GM23338 (cell line): ENCODE measurements at regions not wholly inside any gene's neighbourhood (a gene's known extent, or its start where the extent isn't known, plus 50 kb on each side); places are given as distances from the start of the nearest gene placed in this dataset.

Experiments
- ATAC-seq: fragments of 200-7000 bp; cut with Tn5 transposase; 3 replicates; pipeline ENCODE4 v1.9.1; 2020
- DNase-seq: peaks from one replicate; pipeline ENCODE4 v3.0.0-alpha.2; 2015; ENCODE audit warnings: low spot score
- H2AFZ ChIP-seq: fragments of 200-600 bp; sonication (generic); 2 replicates; pipeline ENCODE4 v1.8.0; 2016; ENCODE audit warnings: antibody characterized with exemption, mild to moderate bottlenecking, moderate library complexity
- H3F3A ChIP-seq: fragments of 200-600 bp; sonication (generic); replicated peaks from 2 replicates; pipeline ENCODE4 v1.8.0; 2017; ENCODE audit warnings: antibody characterized with exemption, mixed run types, low read depth
- H3K27ac ChIP-seq: fragments of 200-600 bp; sonication (generic); 2 replicates; pipeline ENCODE4 v1.6.1; 2016; ENCODE audit warnings: low read depth
- H3K27me3 ChIP-seq: fragments of 200-600 bp; sonication (generic); 2 replicates; pipeline ENCODE4 v1.8.0; 2016; ENCODE audit warnings: mild to moderate bottlenecking, mixed run types, moderate library complexity; ENCODE audit not compliant: insufficient read depth
- H3K36me3 ChIP-seq: fragments of 200-600 bp; sonication (generic); 2 replicates; pipeline ENCODE4 v1.8.0; 2016; ENCODE audit warnings: mild to moderate bottlenecking; ENCODE audit not compliant: insufficient read depth
- H3K4me1 ChIP-seq: fragments of 200-600 bp; sonication (generic); 2 replicates; pipeline ENCODE4 v1.8.0; 2016; ENCODE audit warnings: mild to moderate bottlenecking, moderate library complexity; ENCODE audit not compliant: insufficient read depth
- H3K4me2 ChIP-seq: fragments of 200-600 bp; sonication (generic); 2 replicates; pipeline ENCODE4 v1.7.1; 2017; ENCODE audit warnings: mixed run types
- H3K4me3 ChIP-seq: fragments of 200-600 bp; sonication (generic); 2 replicates; pipeline ENCODE4 v1.6.1; 2016; ENCODE audit warnings: mixed run types
- H3K79me2 ChIP-seq: fragments of 200-600 bp; sonication (generic); replicated peaks from 2 replicates; pipeline ENCODE4 v1.8.0; 2017; ENCODE audit warnings: mild to moderate bottlenecking; ENCODE audit not compliant: insufficient read depth
- H3K9me2 ChIP-seq: fragments of 200-600 bp; sonication (generic); 2 replicates; pipeline ENCODE4 v1.8.0; 2017; ENCODE audit not compliant: insufficient read depth
- H4K20me1 ChIP-seq: fragments of 200-600 bp; sonication (generic); replicated peaks from 2 replicates; pipeline ENCODE4 v1.8.0; 2017; ENCODE audit warnings: mild to moderate bottlenecking; ENCODE audit not compliant: insufficient read depth
- H3K27ac Mint-ChIP-seq: 2 replicates; pipeline ENCODE4 v1.8.0; 2020; ENCODE audit warnings: inconsistent platforms, mild to moderate bottlenecking, moderate library complexity, mixed read lengths
- H3K27me3 Mint-ChIP-seq: 3 replicates; pipeline ENCODE4 v1.8.0; 2022; ENCODE audit warnings: low read depth, mild to moderate bottlenecking, moderate library complexity, mixed read lengths, inconsistent platforms; ENCODE audit not compliant: insufficient read depth, poor library complexity
- H3K36me3 Mint-ChIP-seq: 3 replicates; pipeline ENCODE4 v1.8.0; 2021; ENCODE audit warnings: low read depth, mild to moderate bottlenecking, inconsistent platforms, moderate library complexity, mixed read lengths
- H3K4me1 Mint-ChIP-seq: 3 replicates; pipeline ENCODE4 v1.8.0; 2020; ENCODE audit warnings: mild to moderate bottlenecking, inconsistent platforms, mixed read lengths
- H3K4me3 Mint-ChIP-seq: 3 replicates; pipeline ENCODE4 v1.8.0; 2021; ENCODE audit warnings: moderate library complexity, mild to moderate bottlenecking, inconsistent platforms, mixed read lengths
- H3K9me3 Mint-ChIP-seq: 3 replicates; pipeline ENCODE4 v1.8.0; 2020; ENCODE audit warnings: moderate library complexity, mild to moderate bottlenecking, inconsistent platforms, mixed read lengths
- CREB1 ChIP-seq: fragments of 250-450 bp; sonication (Bioruptor Pico); IDR thresholded peaks from 2 replicates; pipeline ENCODE4 v1.5.0; 2020; ENCODE audit warnings: low read depth, mild to moderate bottlenecking, moderate library complexity
- EZH2 ChIP-seq: fragments of 200-600 bp; sonication (generic); IDR thresholded peaks from one replicate; pipeline ENCODE4 v1.8.0; 2017; ENCODE audit warnings: antibody characterized with exemption, mild to moderate bottlenecking, low read depth; ENCODE audit not compliant: unreplicated experiment
- EZH2phosphoT487 ChIP-seq: fragments of 200-600 bp; sonication (generic); IDR thresholded peaks from one replicate; pipeline ENCODE4 v1.8.1; 2018; ENCODE audit warnings: antibody characterized with exemption; ENCODE audit not compliant: unreplicated experiment
- JUNB ChIP-seq: IDR thresholded peaks from one replicate; pipeline ENCODE4 v1.6.1; 2016; ENCODE audit warnings: antibody characterized with exemption; ENCODE audit not compliant: unreplicated experiment
- NANOG ChIP-seq: IDR thresholded peaks from 2 replicates; pipeline ENCODE4 v1.6.1; 2016; ENCODE audit warnings: antibody characterized with exemption, borderline replicate concordance
- POLR2AphosphoS5 ChIP-seq: IDR thresholded peaks from 2 replicates; pipeline ENCODE4 v1.6.1; 2016; ENCODE audit warnings: antibody characterized with exemption, low read depth
- STAT1 ChIP-seq: IDR thresholded peaks from one replicate; pipeline ENCODE4 v1.6.1; 2016; ENCODE audit warnings: antibody characterized with exemption; ENCODE audit not compliant: unreplicated experiment
- ZNF114 ChIP-seq: fragments of 250-450 bp; sonication (Bioruptor Pico); IDR thresholded peaks from 2 replicates; pipeline ENCODE4 v1.5.0; 2020; ENCODE audit warnings: mild to moderate bottlenecking, moderate library complexity
- ZNF331 ChIP-seq: fragments of 250-450 bp; sonication (Bioruptor Pico); IDR thresholded peaks from 2 replicates; pipeline ENCODE4 v1.5.0; 2020; ENCODE audit warnings: low read depth, mild to moderate bottlenecking, moderate library complexity
- TF ChIP-seq, protein P1 (sequence below), 2 experiments: fragments of 200-600 bp in 1 of 2; sonication (generic) in 1 of 2; conservative IDR thresholded peaks; 2 replicates each; pipeline versions ENCODE4 v1.5.1 to v1.6.1; 2016 to 2017; ENCODE audit warnings: antibody characterized with exemption in 2 of 2, low read depth in 2 of 2, mild to moderate bottlenecking in 2 of 2, moderate library complexity in 1 of 2
- TF ChIP-seq, protein P2 (sequence below): fragments of 250-450 bp; sonication (Bioruptor Pico); IDR thresholded peaks from 2 replicates; pipeline ENCODE4 v1.5.0; 2020; ENCODE audit warnings: mild to moderate bottlenecking, moderate library complexity
- TF ChIP-seq, protein P3 (sequence below): IDR thresholded peaks from one replicate; pipeline ENCODE4 v1.6.1; 2018; ENCODE audit warnings: antibody characterized with exemption; ENCODE audit not compliant: unreplicated experiment
- TF ChIP-seq, protein P4 (sequence below): IDR thresholded peaks from 2 replicates; pipeline ENCODE4 v1.6.1; 2016; ENCODE audit warnings: antibody characterized with exemption

DNA sequence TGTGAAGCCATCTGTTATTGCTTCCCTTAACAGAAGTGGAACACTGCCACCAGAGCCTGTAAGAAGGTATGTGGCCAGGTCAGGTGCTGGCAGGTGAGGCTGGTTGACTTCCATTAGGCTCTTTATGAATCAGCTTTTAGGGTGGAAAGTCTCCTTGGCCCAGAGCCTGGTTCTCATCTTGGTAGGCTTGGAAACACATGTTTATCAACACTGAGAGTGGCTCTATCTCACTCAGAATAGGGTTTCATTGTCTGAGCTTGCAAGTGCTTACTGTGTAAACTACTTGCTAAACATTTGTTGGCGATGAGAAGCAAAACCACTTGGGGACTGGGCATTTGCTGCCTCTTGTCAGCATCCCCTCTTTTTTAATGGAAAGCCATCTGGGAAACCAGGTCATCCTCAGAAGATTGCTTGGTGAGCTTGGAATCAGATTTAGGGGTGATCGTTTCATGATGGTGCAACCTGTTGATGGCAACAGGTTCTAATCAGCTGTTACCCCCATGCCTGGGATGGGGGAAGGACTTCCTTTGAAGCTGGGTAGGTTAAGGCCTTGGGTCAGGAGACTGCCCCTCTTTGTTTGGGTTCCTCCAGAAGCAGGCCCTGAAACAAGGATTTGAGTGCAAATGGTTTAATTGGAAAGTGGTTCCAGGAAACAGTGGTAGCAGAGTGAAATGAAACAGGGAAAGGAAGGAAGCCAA lies 75.0 kb upstream of the AMPD3 start:
- ATAC-seq (no peak), DNase-seq (no peak)
- H3K9me2 ChIP-seq, result no peaks in the 10 kb centered on the region
- no peaks in the 10 kb centered on the region for H3F3A ChIP-seq
- Mint-ChIP-seq H3K9me3 (peaks cover 3% of the 10 kb centered on the region; the same call in 1 of the 3 replicates), H3K27ac (no peak overlapping the region), H3K36me3 (no peaks in the 10 kb centered on the region; the same call in 2 of the 3 replicates), H3K4me1 (no peaks in the 10 kb centered on the region), H3K27me3 (peaks cover 2% of the 10 kb centered on the region), H3K4me3 (no peak overlapping the region)
- H3K4me2 ChIP-seq, result no peak overlapping the region
- no peaks in the 10 kb centered on the region for H3K79me2 ChIP-seq
- H3K4me3 ChIP-seq, result no peak overlapping the region
- no peak overlapping the region for H3K27ac ChIP-seq
- H3K36me3 ChIP-seq, result no peaks in the 10 kb centered on the region
- TF ChIP-seq JUNB (no peak), ZNF331 (CRISPR knock-in tag) (no peak), ZNF114 (CRISPR knock-in tag) (no peak), NANOG (no peak), EZH2phosphoT487 (no peak), EZH2 (no peak), STAT1 (no peak), CREB1 (CRISPR knock-in tag) (no peak), POLR2AphosphoS5 (no peak)
- TF ChIP-seq, protein P1, sequence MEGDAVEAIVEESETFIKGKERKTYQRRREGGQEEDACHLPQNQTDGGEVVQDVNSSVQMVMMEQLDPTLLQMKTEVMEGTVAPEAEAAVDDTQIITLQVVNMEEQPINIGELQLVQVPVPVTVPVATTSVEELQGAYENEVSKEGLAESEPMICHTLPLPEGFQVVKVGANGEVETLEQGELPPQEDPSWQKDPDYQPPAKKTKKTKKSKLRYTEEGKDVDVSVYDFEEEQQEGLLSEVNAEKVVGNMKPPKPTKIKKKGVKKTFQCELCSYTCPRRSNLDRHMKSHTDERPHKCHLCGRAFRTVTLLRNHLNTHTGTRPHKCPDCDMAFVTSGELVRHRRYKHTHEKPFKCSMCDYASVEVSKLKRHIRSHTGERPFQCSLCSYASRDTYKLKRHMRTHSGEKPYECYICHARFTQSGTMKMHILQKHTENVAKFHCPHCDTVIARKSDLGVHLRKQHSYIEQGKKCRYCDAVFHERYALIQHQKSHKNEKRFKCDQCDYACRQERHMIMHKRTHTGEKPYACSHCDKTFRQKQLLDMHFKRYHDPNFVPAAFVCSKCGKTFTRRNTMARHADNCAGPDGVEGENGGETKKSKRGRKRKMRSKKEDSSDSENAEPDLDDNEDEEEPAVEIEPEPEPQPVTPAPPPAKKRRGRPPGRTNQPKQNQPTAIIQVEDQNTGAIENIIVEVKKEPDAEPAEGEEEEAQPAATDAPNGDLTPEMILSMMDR (conservative IDR thresholded peaks at IDR 0.05; ENCODE audit: low read depth in 2 of 2), result no peak
- TF ChIP-seq, protein P2, sequence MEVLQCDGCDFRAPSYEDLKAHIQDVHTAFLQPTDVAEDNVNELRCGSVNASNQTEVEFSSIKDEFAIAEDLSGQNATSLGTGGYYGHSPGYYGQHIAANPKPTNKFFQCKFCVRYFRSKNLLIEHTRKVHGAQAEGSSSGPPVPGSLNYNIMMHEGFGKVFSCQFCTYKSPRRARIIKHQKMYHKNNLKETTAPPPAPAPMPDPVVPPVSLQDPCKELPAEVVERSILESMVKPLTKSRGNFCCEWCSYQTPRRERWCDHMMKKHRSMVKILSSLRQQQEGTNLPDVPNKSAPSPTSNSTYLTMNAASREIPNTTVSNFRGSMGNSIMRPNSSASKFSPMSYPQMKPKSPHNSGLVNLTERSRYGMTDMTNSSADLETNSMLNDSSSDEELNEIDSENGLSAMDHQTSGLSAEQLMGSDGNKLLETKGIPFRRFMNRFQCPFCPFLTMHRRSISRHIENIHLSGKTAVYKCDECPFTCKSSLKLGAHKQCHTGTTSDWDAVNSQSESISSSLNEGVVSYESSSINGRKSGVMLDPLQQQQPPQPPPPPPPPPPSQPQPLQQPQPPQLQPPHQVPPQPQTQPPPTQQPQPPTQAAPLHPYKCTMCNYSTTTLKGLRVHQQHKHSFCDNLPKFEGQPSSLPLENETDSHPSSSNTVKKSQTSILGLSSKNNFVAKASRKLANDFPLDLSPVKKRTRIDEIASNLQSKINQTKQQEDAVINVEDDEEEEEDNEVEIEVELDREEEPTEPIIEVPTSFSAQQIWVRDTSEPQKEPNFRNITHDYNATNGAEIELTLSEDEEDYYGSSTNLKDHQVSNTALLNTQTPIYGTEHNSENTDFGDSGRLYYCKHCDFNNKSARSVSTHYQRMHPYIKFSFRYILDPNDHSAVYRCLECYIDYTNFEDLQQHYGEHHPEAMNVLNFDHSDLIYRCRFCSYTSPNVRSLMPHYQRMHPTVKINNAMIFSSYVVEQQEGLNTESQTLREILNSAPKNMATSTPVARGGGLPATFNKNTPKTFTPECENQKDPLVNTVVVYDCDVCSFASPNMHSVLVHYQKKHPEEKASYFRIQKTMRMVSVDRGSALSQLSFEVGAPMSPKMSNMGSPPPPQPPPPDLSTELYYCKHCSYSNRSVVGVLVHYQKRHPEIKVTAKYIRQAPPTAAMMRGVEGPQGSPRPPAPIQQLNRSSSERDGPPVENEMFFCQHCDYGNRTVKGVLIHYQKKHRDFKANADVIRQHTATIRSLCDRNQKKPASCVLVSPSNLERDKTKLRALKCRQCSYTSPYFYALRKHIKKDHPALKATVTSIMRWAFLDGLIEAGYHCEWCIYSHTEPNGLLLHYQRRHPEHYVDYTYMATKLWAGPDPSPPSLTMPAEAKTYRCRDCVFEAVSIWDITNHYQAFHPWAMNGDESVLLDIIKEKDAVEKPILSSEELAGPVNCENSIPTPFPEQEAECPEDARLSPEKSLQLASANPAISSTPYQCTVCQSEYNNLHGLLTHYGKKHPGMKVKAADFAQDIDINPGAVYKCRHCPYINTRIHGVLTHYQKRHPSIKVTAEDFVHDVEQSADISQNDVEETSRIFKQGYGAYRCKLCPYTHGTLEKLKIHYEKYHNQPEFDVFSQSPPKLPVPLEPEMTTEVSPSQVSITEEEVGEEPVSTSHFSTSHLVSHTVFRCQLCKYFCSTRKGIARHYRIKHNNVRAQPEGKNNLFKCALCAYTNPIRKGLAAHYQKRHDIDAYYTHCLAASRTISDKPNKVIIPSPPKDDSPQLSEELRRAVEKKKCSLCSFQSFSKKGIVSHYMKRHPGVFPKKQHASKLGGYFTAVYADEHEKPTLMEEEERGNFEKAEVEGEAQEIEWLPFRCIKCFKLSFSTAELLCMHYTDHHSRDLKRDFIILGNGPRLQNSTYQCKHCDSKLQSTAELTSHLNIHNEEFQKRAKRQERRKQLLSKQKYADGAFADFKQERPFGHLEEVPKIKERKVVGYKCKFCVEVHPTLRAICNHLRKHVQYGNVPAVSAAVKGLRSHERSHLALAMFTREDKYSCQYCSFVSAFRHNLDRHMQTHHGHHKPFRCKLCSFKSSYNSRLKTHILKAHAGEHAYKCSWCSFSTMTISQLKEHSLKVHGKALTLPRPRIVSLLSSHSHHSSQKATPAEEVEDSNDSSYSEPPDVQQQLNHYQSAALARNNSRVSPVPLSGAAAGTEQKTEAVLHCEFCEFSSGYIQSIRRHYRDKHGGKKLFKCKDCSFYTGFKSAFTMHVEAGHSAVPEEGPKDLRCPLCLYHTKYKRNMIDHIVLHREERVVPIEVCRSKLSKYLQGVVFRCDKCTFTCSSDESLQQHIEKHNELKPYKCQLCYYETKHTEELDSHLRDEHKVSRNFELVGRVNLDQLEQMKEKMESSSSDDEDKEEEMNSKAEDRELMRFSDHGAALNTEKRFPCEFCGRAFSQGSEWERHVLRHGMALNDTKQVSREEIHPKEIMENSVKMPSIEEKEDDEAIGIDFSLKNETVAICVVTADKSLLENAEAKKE (CRISPR knock-in tag), result no peak
- TF ChIP-seq, protein P3, sequence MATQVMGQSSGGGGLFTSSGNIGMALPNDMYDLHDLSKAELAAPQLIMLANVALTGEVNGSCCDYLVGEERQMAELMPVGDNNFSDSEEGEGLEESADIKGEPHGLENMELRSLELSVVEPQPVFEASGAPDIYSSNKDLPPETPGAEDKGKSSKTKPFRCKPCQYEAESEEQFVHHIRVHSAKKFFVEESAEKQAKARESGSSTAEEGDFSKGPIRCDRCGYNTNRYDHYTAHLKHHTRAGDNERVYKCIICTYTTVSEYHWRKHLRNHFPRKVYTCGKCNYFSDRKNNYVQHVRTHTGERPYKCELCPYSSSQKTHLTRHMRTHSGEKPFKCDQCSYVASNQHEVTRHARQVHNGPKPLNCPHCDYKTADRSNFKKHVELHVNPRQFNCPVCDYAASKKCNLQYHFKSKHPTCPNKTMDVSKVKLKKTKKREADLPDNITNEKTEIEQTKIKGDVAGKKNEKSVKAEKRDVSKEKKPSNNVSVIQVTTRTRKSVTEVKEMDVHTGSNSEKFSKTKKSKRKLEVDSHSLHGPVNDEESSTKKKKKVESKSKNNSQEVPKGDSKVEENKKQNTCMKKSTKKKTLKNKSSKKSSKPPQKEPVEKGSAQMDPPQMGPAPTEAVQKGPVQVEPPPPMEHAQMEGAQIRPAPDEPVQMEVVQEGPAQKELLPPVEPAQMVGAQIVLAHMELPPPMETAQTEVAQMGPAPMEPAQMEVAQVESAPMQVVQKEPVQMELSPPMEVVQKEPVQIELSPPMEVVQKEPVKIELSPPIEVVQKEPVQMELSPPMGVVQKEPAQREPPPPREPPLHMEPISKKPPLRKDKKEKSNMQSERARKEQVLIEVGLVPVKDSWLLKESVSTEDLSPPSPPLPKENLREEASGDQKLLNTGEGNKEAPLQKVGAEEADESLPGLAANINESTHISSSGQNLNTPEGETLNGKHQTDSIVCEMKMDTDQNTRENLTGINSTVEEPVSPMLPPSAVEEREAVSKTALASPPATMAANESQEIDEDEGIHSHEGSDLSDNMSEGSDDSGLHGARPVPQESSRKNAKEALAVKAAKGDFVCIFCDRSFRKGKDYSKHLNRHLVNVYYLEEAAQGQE, result no peak
- TF ChIP-seq, protein P4, sequence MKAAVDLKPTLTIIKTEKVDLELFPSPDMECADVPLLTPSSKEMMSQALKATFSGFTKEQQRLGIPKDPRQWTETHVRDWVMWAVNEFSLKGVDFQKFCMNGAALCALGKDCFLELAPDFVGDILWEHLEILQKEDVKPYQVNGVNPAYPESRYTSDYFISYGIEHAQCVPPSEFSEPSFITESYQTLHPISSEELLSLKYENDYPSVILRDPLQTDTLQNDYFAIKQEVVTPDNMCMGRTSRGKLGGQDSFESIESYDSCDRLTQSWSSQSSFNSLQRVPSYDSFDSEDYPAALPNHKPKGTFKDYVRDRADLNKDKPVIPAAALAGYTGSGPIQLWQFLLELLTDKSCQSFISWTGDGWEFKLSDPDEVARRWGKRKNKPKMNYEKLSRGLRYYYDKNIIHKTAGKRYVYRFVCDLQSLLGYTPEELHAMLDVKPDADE, result no peak
- no peaks in the 10 kb centered on the region for H3K4me1 ChIP-seq
- H2AFZ ChIP-seq, result no peak overlapping the region
- H3K27me3 ChIP-seq, result no peaks in the 10 kb centered on the region
- no peaks in the 10 kb centered on the region for H4K20me1 ChIP-seq
